ENCODE measurements at regions not wholly inside any gene's neighbourhood (a gene's known extent, or its start where the extent isn't known, plus 50 kb on each side); places are given as distances from the start of the nearest gene placed in this dataset.

GRCh38 chr2:204157684-204158083 is 221.1 kb downstream of the ICOS start:
- TF ChIP-seq CTCF (IDR thresholded peaks at IDR 0.05; ENCODE audit: insufficient read depth, low read length, poor library complexity, severe bottlenecking) (no peak), EZH2phosphoT487 (conservative IDR thresholded peaks at IDR 0.05; ENCODE audit: low read length) (no peak)
